Endothelial cell of umbilical vein (primary cell): ENCODE measurements at regions not wholly inside any gene's neighbourhood (a gene's known extent, or its start where the extent isn't known, plus 50 kb on each side); places are given as distances from the start of the nearest gene placed in this dataset.

Experiments
- BruUV-seq: library from RNA; stranded (reverse); fragments of 400-500 nt; replicated peaks from 2 replicates; lab custom pipeline; 2021; lab: Mats Ljungman, UMichigan
- CTCF ChIA-PET: fragments of 300-600, 350-600 bp; sonication (Branson Sonifier 250); formaldehyde crosslinking; loops from one replicate; lab custom pipeline; 2021; ENCODE audit warnings: antibody characterized with exemption, inconsistent platforms; lab: Charles Lee
- POLR2A ChIA-PET: fragments of 300-600, 350-600 bp; sonication (Branson Sonifier 250); formaldehyde crosslinking; loops from one replicate; lab custom pipeline; 2021; ENCODE audit warnings: antibody characterized with exemption, inconsistent platforms; lab: Charles Lee
- DNase-seq: peaks from one replicate; pipeline ENCODE4 v3.0.0-alpha.2; 2011; ENCODE audit warnings: low read depth, low spot score
- FAIRE-seq: peaks from 2 replicates; lab custom pipeline; 2011; peaks lifted over from hg19 to GRCh38; lab: Jason Lieb, UNC
- H2AFZ ChIP-seq: 2 replicates; pipeline ENCODE4 v1.6.0; 2012; ENCODE audit warnings: low read depth, low read length, control low read depth, inconsistent platforms
- H3K27ac ChIP-seq: 2 replicates; pipeline ENCODE4 v1.5.1; 2011; ENCODE audit warnings: low read depth, mild to moderate bottlenecking, control low read depth, low read length, moderate library complexity; ENCODE audit not compliant: insufficient read depth
- H3K27me3 ChIP-seq, 2 experiments: 2 replicates each; pipeline versions ENCODE4 v1.6.0 to v1.6.1; 2011; ENCODE audit warnings: low read length in 2 of 2, mixed read lengths in 1 of 2; ENCODE audit not compliant: control insufficient read depth in 2 of 2, insufficient read depth in 2 of 2
- H3K36me3 ChIP-seq, 2 experiments: 2 replicates in 1 of 2; 3 replicates in 1 of 2; pipeline ENCODE4 v1.5.1; 2011; ENCODE audit warnings: low read length in 2 of 2, mild to moderate bottlenecking in 1 of 2, moderate library complexity in 1 of 2; ENCODE audit not compliant: control insufficient read depth in 2 of 2, insufficient read depth in 2 of 2; ENCODE audit errors: extremely low read depth in 1 of 2
- H3K4me1 ChIP-seq: 3 replicates; pipeline ENCODE4 v1.5.1; 2011; ENCODE audit warnings: mild to moderate bottlenecking, low read length; ENCODE audit not compliant: control insufficient read depth, insufficient read depth; ENCODE audit errors: extremely low read depth
- H3K4me2 ChIP-seq: 2 replicates; pipeline ENCODE4 v1.6.1; 2011; ENCODE audit warnings: low read length, control low read depth, mixed read lengths; ENCODE audit not compliant: insufficient read depth
- H3K4me3 ChIP-seq, 3 experiments: fragments of 200-600 bp in 1 of 3; sonication (generic), shearing (Covaris generic) in 1 of 3; replicated peaks in 1 of 3; 2 replicates each; pipeline ENCODE4 v1.5.1; 2011 to 2016; ENCODE audit warnings: control low read depth in 3 of 3, low read length in 3 of 3, mild to moderate bottlenecking in 2 of 3, inconsistent platforms in 1 of 3, low read depth in 1 of 3, moderate library complexity in 1 of 3; ENCODE audit not compliant: insufficient read depth in 1 of 3
- H3K79me2 ChIP-seq: 2 replicates; pipeline ENCODE4 v1.6.0; 2012; ENCODE audit warnings: low read length, inconsistent platforms; ENCODE audit not compliant: control insufficient read depth, insufficient read depth
- H3K9ac ChIP-seq: replicated peaks from 2 replicates; pipeline ENCODE3; 2011; ENCODE audit warnings: low read length, control low read depth; ENCODE audit not compliant: insufficient read depth; ENCODE audit errors: extremely low read depth
- H3K9me1 ChIP-seq: replicated peaks from 3 replicates; pipeline ENCODE4 v1.6.0; 2011; ENCODE audit warnings: mild to moderate bottlenecking, low read length; ENCODE audit not compliant: control insufficient read depth, insufficient read depth; ENCODE audit errors: extremely low read depth
- H3K9me3 ChIP-seq: replicated peaks from 2 replicates; pipeline ENCODE4 v1.5.1; 2012; ENCODE audit warnings: low read length, inconsistent platforms; ENCODE audit not compliant: control insufficient read depth, insufficient read depth
- H4K20me1 ChIP-seq: replicated peaks from 2 replicates; pipeline ENCODE3; 2011; ENCODE audit warnings: mild to moderate bottlenecking, low read length; ENCODE audit not compliant: control insufficient read depth, insufficient read depth; ENCODE audit errors: extremely low read depth
- CTCF ChIP-seq, 2 donors: IDR thresholded peaks; 1 replicate in 1 of 2; 2 replicates in 1 of 2; pipeline ENCODE4 v1.5.1; 2011; ENCODE audit warnings: low read length in 2 of 2, mild to moderate bottlenecking in 2 of 2, moderate library complexity in 2 of 2, control low read depth in 1 of 2, inconsistent platforms in 1 of 2, low read depth in 1 of 2; ENCODE audit not compliant: insufficient read depth in 1 of 2; ENCODE audit errors: extremely low read depth in 1 of 2
- EZH2 ChIP-seq: IDR thresholded peaks from 2 replicates; pipeline ENCODE4 v1.6.1; 2012; ENCODE audit warnings: borderline replicate concordance, low read depth, mild to moderate bottlenecking, moderate library complexity, low read length, inconsistent platforms; ENCODE audit not compliant: severe bottlenecking
- FOS ChIP-seq: IDR thresholded peaks from 2 replicates; pipeline ENCODE4 v1.6.1; 2011; ENCODE audit warnings: mild to moderate bottlenecking, low read length, moderate library complexity, borderline replicate concordance; ENCODE audit not compliant: insufficient read depth
- GATA2 ChIP-seq: IDR thresholded peaks from 2 replicates; pipeline ENCODE4 v1.7.0; 2011; ENCODE audit warnings: low read depth, mild to moderate bottlenecking, moderate library complexity, mixed read lengths, low read length; ENCODE audit not compliant: insufficient read length, insufficient read depth
- JUN ChIP-seq: IDR thresholded peaks from 2 replicates; pipeline ENCODE4 v1.6.1; 2011; ENCODE audit warnings: borderline replicate concordance, low read depth; ENCODE audit not compliant: insufficient read length, insufficient read depth
- MAX ChIP-seq: IDR thresholded peaks from 2 replicates; pipeline ENCODE4 v1.6.1; 2011; ENCODE audit not compliant: insufficient read depth, insufficient read length
- MYC ChIP-seq: IDR thresholded peaks from one replicate; pipeline ENCODE4 v1.6.1; 2011; ENCODE audit warnings: mild to moderate bottlenecking, low read depth, low read length
- POLR2A ChIP-seq: IDR thresholded peaks from 2 replicates; pipeline ENCODE4 v1.6.1; 2012; ENCODE audit warnings: low read depth, mild to moderate bottlenecking, control low read depth, low read length
- POLR2AphosphoS5 ChIP-seq: IDR thresholded peaks from 2 replicates; pipeline ENCODE4 v1.6.1; 2012; ENCODE audit warnings: low read depth, mild to moderate bottlenecking, control low read depth, low read length, moderate library complexity; ENCODE audit not compliant: insufficient read depth
- dilution Hi-C: fragments of 300-500 bp; cut with MboI; formaldehyde crosslinking; loops from one replicate; pipeline ENCODE4 v1.15.0; 2019; ENCODE audit warnings: low sequenced_read_pairs; ENCODE audit not compliant: extremely low pct_ligation_motif_present
- intact Hi-C: fragments of 100-400 bp; cut with micrococcal nuclease; formaldehyde crosslinking; loops from one replicate; pipeline ENCODE4 v1.10.0; 2022

- dilution Hi-C loops (no loop called here), intact Hi-C loops (no loop called here)
- no peaks in the 10 kb centered on the region for H3K9me1 ChIP-seq
- no peak for FAIRE-seq
- ChIA-PET CTCF (no interaction called here), POLR2A (no interaction called here)
- H3K36me3 ChIP-seq, result no peaks in the 10 kb centered on the region
- peaks cover 5% of the 10 kb centered on the region for H3K4me1 ChIP-seq
- H3K79me2 ChIP-seq, result no peaks in the 10 kb centered on the region
- no peaks in the 10 kb centered on the region for H4K20me1 ChIP-seq
- no peak for DNase-seq
- no peak overlapping the region for H3K9ac ChIP-seq
- no peaks in the 10 kb centered on the region for H3K27me3 ChIP-seq
- no peak overlapping the region for H3K27ac ChIP-seq
- TF ChIP-seq MYC, result no peak
- no peak for TF ChIP-seq JUN
- no peak for TF ChIP-seq FOS
- no peak for TF ChIP-seq GATA2
- TF ChIP-seq EZH2, result no peak
- TF ChIP-seq CTCF (IDR thresholded peaks at IDR 0.05; ENCODE audit: extremely low read depth in 1 of 2, insufficient read depth in 1 of 2, low read depth in 1 of 2, low read length in 2 of 2), result no peak
- no peak for TF ChIP-seq MAX
- no peak for TF ChIP-seq POLR2A
- TF ChIP-seq POLR2AphosphoS5, result no peak
- H3K9me3 ChIP-seq, result no peaks in the 10 kb centered on the region
- no peak overlapping the region for H3K4me3 ChIP-seq
- H2AFZ ChIP-seq, result peak overlapping the region; percentile 40
- H3K4me2 ChIP-seq, result no peak overlapping the region
- no TSS peak for BruUV-seq
Measured at GRCh38 chr20:10741060-10741459, 67.3 kb upstream of the JAG1 start.
